SKM-1 (cell line): ENCODE measurements at regions not wholly inside any gene's neighbourhood (a gene's known extent, or its start where the extent isn't known, plus 50 kb on each side); places are given as distances from the start of the nearest gene placed in this dataset.
"Not testable (repeated sequence)": the region's sequence is repeated elsewhere in the genome, so short reads cannot be mapped to it uniquely, and the experiment has no call there.

Experiments
- DNase-seq: peaks from one replicate; lab custom pipeline; 2025; ENCODE audit not compliant: unreplicated experiment; lab: John Stamatoyannopoulos, UW

DNA sequence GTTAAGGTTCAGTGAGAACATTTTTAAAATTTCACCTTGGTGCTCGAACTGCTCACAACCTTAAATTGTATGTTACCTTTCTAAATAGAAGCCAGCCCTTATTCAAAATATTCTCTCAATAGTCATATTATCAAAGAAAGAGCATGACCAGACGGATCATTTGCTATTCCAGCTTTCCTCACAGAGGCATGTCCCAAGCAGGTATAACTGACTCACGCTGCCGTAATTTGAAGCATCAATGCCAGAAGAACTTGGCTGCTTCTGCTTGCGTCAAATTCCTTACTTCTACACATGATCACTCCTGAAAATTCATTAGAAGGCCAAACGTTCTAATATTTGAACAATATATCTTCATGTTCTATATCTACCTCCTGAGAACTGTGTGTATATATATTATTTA is 69.5 kb upstream of the VGLL4 start:
- no peak for DNase-seq

DNA sequence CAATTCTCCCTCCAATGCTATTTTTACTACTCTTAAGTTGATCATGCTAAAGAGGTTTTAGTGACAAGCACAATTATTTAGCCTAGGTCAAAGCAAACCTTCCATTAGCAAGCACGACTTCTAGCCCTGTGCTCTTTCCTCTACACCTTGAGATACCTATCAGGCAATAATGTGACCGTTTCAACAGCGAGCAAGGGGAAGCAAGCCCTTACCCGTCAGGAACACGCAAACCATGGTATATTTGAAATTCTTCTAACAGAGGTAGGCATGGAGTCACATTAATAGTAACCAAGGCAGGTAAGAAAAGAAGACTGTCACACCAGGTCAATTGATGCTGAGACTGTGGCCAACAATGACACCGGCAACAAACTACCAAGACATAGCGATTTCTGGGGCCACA is 68.9 kb upstream of the VGLL4 start:
- no peak for DNase-seq

DNA sequence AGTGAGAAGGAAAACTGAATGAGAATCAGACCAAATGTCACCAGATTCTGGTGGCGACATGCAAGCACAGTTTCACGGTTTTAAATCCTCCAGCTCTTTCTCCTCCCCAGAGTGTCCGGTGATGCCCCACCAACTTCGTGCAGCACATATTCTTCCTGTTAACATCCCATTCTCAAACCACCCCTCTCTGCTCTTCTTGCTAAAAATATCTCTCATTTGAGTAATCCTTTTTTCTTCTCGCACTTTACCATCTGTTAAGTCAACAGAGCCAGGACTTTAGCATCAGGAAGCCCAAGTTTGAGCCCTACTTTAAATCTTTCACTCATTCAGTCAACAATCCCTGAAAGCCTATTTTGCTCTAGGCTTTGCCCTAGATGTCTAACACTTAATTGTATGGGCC is 68.2 kb upstream of the VGLL4 start:
- DNase-seq = no peak

DNA sequence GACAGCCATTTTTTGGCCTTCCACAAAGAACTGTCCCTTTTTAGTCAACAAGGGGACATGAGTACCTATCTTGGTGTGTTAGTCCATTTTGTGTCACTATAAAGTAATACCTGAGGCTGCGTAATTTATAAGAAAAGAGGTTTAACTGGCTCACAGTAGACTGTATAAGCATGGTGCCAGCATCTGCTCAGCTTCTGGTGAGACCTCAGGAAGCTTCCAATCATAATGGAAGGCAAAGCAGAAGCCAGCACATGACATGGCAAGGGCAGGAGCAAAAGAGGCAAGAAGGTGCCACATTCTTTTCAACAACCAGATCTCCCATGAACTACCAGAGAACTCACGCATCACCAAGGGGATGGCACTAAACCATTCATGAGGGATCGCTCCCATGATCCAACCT is 66.1 kb upstream of the VGLL4 start:
- no peak for DNase-seq

DNA sequence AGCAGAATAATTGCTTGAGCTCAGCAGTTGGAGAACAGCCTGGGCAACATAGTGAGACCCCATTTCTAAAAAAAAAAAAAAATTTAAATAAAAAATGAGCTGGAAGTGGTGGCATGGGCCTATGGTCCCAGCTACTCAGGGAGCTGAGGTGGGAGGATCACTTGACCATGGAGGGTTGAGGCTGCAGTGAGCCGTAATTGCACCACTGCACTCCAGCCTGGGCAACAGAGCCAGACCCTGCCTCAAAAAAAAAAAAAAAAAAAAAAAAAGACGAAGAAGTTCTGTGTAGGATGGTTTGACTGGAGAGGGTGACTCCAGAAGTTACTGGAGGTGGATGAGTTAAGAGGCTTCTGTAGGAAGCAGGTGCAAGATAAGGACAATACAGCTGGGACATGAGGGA is 63.4 kb upstream of the VGLL4 start:
- not testable (repeated sequence) for DNase-seq

DNA sequence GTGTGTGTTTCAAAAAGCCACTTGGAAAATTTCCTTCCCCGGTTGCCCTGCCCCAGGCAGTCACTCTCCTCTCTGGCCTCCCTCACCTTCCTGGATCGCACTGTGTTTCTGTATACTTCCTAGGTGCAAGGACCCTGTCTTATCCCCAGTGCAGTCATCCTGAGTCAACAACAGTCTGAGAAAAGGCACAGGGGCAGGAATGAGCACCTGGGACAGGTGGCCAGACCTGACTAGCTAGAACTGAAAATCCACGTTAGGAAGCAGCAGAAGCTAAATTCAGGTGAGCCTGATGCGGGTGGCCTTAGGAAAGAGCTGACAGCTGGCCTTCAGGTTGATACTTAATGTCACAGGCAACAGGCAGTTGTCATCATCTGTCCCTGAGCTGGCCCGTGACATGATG is 62.9 kb upstream of the VGLL4 start:
- no peak for DNase-seq

DNA sequence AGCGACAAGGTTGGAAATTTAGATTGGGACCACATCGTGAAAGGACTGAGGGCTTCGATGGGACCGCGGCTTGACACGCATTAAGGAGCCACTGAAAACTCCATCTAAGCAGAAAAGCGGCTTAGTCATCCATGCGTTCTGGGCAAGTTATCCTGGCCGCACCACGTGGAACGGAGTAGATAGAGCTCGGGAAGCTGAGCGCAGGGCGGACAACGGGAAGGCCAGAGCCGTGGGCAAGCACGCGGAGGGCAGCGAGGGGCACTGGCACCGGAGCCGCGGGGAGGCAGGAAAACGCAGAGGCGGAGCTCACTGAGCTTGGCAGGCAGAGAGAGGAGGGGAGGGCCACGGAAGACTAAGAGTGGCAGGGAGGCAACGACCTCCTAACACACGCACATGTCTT is 61.3 kb upstream of the VGLL4 start:
- DNase-seq = no peak

DNA sequence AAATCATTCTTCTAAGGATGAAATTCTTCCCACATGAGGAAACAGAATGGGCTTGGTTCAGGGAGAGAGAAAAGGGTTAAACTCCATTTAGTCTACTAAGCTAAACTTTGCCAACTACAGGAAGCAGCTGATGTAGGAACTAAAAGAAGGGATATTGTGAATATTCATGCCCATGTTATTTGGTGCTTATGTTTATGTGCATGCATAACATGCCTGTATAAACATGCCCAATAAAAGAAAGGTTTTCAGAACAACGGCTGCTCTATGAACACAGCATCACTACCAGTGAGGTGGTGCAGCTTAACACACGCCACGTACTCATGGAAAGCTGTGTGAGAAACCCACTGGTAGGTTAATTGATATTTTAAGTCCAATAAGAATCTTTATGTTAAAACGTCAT is 59.4 kb upstream of the VGLL4 start:
- no peak for DNase-seq

DNA sequence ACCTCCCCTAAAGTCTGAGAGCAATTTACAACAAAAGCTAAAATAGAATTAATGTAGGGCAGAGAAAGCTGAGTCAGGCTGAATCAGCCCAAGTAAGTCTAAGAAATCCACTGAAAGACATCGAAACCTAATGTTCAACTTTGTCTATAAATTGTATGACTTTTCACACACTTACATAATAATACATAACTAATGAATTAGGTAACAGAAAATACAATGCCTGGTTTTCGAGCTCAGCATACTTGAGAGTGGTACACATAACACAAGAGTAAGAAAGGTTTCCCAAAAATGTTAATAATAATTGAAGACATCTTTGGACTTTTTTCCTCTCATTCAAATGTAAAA is 55.3 kb upstream of the VGLL4 start:
- no peak for DNase-seq

DNA sequence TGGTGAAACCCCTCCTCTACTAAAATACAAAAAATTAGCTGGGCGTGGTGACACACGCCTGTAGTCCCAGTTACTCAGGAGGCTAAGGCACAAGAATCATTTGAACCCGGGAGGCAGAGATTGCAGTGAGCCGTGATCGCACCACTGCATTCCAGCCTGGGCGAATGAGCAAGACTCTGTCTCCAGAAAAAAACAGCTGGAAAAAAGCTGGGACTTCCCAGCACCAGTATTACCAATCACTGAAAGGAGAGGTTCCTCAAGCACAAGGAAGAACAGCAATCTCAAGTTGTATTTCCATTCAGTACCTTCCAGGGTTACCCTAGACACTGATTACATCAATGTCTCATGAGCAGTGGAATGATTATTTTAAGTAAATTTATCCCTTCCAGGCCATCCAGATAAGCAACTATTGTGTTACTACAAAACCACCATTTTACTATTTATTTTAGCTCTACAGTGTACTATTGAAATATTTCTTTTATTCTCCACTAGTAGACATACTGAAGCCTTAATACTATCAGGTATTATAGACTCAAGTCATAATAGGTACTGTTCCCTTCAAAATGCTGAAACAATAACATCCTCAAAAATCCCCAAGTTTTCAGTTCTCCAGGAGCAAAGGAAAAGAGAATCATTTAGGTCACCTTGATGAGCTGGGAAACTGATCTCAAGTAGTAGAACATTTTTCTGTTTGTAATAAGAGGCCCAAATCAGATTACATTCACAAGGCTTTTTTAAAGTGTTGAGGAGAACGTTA is 54.8 kb upstream of the VGLL4 start:
- DNase-seq = no peak

DNA sequence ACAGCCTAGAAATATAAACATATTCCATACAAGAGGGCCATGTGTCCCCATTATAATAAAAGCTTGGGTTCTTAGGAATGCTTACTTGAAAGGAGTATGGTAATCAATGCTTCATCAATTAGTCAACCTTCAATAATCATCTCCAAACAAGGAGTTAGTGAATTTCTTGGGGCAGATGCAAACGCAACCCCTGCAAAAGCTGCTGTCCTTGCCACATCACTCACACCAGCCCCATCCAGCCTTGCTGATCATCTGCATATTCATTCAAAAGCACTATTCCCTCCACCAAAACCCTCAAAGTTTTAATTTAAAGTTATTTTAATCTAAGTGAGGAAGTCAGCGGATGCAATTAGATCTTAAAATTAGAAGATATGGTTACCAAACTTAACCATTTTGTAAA is 54.0 kb upstream of the VGLL4 start:
- no peak for DNase-seq

DNA sequence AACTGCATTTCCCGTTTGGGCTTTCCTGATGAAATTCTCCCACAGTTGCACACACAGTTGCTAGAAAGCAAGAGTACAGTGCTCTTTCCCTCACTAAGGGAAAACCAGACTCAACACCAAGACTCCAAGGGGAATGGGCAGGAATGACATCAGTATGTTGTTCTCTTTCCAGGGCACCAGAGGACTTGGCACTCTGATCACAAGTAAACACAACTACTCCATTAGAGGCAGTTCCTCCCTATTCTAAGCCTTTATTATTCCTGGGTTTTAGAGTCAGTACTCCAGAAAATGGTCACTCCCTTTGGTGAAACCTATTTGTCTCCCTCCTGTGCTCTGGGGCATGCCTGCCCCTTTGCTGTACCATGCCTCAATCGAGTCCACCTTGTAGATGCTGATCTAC is 52.3 kb upstream of the VGLL4 start:
- DNase-seq = no peak
